ENCODE measurements at regions not wholly inside any gene's neighbourhood (a gene's known extent, or its start where the extent isn't known, plus 50 kb on each side); places are given as distances from the start of the nearest gene placed in this dataset.
A peak's percentile ranks its signal among the peaks of the same experiment; 100 is the strongest.
"Not testable (repeated sequence)": the region's sequence is repeated elsewhere in the genome, so short reads cannot be mapped to it uniquely, and the experiment has no call there.

DNA sequence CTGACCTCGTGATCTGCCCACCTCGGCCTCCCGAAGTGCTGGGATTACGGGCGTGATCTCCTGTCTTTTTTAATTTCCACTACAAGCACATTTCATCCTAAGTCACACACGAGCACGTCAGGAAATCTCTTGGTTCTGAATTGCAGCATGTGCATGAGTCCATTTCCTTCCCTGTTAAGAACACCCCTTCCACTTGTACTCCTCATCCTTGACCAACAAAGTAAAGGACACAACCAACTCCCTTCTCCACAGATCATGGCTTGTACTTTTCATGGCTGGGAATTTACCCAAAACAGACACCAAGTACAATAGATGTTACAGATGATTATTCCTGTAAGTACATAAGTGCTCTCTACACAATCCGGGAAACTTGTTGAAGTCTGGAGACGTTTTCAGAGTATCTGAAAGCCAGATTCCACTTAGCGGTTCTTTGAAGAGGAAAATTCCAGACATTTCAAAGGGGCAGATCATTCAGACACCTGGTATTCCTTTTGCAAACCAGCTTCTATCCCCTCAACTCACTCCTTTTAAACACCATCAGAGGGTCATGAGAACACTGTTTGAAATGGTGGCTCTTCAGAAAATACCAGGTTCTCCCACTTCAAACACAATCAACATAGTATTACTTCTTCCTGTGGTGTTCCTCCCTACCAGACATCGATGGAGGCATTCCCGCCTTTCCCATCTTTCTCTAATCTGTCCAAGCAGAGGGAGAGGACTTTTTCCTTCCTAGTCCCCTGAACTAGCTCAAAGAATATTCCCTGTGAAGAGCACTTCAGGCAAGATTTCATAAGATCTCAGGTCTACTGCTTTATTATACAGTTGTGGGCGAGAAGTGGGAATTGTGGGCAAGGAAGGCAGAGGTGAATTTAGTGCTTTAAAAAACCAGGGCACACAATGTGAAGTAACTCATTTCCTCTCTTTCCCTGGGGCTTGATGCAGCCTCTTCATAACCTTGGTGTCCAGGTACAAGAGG lies 80.1 kb upstream of the TSC22D2 start:
- no peak for DNase-seq

DNA sequence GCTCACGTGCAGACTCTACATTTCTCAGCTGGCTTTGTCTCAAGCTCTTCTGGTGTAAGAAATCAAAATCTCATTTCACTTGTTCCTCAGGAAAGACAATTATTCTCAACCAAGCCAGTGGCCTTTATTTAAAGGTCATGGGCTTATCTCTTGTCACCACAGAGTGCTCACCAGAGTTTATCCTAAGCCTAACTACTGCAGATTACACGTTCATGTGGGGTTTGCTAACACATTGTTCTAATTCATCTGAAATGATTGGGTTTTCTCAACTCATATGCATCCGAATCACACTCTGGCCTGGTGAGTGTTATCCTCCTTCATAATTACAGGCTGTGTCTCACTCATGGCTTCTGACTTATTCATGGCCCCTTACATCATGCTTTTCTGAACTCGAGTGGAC lies 83.3 kb upstream of the TSC22D2 start:
- DNase-seq, result no peak

DNA sequence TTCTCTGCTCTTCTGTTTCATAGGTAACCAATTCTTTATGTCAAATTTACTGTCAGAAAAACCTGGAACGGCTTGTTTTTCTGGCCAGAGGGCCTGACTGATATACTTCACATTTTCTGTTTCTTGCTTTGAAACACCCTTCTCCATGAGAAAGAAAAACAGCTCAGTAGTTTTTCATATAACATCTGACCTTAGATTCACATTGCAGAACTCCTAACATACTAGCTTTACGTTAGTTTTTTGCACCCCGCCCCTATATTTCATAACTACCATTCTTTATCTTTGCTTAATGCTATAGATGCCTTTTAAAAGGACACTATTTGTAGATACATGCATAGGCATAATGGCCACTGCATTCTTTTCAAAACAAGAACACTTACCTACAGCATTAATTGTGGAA lies 83.9 kb upstream of the TSC22D2 start:
- DNase-seq, result no peak

DNA sequence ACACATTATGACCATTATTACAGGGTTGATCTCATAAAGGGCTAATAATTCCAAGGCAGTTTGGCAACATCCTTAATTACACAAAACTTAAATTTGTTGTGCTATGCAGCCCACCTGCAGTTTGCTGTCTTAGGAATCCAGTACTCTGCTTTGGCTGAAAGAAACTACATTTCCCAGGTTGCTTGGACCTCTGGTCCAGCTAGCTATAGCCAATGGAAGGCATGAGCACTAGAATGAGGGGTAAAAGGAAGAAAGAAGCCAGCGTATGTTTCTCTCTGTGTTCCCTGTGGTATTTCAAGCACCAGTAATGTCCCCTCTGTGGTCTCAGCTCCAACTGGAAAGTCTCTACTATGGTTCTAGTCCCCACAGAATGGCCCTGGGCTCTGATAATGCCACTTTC lies 84.3 kb upstream of the TSC22D2 start:
- DNase-seq, result no peak

DNA sequence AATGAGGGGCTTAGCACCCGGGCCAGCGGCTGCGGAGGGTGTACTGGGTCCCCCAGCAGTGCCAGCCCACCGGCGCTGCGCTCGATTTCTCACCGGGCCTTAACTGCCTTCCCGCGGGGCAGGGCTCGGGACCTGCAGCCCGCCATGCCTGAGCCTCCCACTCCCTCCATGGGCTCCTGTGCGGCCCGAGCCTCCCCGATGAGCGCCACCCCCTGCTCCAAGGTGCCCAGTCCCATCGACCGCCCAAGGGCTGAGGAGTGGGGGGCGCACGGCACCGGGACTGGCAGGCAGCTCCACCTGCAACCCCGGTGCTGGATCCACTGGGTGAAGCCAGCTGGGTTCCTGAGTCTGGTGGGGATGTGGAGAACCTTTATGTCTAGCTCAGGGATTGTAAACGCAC lies 85.0 kb upstream of the TSC22D2 start:
- not testable (repeated sequence) for DNase-seq

DNA sequence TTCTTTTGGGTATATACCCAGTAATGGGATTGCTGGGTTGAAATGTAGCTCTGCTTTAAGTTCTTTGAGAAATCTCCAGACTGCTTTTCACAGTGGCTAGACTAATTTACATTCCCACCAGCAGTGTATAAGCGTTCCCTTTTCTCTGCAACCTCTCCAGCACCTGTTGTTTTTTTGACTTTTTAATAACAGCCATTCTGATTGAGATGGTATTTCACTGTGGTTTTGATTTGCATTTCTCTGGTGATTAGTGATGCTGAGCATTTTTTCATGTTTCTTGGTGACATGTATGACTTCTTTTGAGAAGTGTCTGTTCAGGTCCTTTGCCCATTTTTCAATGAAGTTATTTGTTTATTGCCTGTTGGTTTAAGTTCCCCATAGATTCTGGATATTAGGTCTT lies 87.1 kb upstream of the TSC22D2 start:
- not testable (repeated sequence) for DNase-seq

DNA sequence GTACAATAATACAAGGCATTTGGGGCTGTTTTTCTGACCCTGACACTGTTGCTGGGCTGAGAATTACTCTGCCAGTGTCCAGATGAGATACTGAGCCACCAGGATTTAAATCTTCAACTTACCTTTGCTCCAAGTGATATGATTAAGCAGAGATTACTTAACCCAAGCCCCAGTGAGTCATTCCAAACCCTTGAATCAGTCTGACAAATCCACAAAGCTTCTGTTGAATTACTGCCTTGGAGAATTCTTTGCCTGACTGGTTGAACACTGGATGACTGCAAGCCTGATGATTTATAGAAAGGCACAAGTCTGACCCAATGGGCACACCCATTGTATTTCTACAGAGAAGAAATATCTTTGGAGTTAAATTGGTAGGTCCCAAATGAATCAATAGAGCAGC lies 88.2 kb upstream of the TSC22D2 start:
- DNase-seq, result no peak

DNA sequence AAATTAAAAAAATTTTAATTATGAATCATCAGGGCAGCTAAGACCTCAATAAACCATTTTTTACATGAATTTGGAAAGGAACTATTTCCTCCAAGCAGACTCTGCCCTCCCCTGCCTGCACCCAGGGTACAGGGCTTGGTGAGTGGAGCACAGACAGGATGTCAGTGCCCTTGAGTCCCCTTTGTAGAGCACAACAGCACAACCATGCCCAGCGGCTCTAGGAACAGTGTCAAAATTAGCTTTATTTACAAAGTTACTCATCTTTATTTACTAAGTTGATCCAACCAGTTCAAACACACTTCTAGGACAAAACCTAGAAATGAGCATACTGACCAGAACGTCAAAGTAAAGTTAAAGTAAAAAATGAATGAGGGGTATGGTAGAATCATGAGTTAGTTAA lies 90.6 kb upstream of the TSC22D2 start:
- no peak for DNase-seq

DNA sequence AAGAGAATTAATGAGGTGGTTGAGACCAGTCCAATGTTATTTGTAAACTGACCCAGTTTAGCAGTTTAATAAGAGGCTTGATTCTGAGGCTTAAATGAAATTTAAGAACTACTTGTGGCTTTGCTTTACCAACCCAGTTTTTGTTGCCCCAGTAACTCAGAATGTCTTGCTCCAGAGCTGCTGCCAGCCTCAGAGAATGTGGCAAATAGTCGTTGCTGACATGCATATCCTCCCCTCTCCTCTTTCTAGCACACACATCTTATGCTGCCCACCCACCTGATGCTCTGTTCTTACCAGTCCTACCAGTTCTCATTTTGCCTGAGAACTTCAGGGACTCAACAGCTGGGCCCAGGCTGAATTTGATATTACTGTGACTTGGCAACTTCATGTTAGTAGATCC lies 92.4 kb upstream of the TSC22D2 start:
- no peak for DNase-seq

DNA sequence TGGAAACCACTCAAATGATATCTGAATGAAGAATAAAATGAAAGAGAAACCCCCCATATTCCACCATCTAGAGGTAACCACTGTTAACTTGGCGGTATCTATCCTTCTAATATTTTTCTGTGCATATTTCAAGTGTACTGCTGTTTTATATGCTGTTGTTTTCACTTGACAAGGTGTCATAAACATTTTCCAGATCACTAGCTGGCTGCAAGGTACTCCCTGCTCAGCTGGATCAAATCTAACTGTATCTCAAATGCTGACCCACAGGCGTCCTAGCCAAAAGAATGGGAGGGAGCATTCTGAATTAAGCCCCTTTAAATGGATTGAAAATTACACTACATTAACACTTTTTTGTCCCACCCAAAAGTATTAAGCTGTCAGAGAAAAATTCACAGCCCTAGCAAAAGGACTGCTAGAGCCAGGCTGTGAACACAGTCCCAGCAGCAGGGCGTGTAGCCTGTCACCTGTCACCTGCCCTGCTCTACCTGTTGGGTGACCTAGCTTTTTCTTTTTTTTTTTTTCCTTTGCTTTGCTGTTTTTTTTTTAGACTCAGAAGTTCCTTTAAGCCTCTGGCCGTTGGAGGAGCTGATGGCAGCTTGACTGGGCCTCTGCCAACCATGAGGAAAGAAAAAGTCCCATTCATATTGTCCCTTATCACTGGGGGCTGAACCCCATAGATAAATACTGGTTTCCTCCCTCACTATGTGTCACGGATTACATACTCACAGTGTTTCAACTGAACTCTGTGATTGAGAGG lies 93.7 kb upstream of the TSC22D2 start:
- no peak for DNase-seq

DNA sequence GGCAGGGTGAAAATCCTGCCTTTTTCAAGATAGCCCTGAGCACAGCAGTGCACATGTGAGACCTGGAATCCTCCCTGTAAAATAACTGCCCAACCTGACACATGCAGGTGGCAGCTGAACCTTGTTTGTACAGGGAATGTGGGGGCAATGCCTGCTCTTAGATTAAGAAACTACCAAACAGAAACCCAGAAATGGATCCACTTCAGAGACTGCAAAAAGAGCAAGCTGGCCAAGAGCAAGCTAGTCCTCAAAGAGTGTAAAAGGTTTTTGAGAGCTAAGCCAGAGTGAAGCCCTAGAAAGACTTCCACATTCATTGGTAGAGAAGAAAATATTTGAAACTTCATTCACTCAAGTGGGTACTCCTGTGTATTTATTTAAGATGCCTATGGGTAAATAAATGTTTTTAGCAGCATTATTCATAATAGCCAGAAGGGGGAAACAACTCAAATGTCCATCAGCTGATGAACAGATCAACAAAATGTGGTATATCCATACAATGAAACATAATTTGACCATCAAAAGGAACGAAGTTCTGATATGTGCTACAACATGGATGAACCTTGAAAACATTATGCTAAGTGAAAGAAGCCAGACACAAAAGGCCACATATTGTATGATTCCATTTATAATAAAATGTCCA lies 96.0 kb upstream of the TSC22D2 start:
- no peak for DNase-seq

DNA sequence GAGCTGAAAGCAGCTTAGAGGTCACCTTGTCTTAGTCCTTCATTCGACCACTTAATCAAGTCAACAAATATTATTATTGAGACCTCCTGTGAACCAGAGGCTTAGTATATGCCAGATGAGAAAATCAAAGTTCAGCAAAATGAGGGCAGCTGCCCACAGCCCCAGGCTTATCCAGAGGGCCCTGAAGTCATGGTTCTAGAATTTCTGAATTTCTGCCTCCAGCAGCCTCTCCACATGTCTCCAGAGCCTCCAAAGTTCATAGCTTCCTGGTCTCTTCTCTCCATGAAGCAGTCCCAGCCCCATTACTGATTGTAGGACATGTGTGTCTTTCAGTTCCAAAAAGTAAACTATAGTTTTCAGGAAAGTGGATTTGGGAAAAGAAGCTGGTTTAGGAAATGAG lies 96.9 kb upstream of the TSC22D2 start:
- no peak for DNase-seq

DNA sequence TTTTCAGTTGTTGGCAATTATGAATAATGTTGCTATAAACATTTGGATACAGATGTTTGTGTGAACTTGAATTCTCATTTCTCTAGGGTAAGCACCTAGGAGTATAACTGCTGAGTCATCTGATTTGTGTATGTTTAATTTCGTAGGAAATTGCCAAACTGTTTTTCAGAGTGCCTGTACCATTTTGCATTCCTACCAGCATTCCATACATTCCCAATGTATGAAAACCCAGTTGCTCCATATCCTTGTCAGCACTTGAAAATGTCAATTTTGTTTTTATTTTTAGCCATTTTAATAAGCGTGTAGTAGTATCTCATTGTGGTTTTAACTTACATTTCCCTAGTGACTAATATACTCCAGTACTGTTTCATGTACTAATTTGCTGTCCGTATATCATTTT lies 98.5 kb upstream of the TSC22D2 start:
- DNase-seq, result no peak

DNA sequence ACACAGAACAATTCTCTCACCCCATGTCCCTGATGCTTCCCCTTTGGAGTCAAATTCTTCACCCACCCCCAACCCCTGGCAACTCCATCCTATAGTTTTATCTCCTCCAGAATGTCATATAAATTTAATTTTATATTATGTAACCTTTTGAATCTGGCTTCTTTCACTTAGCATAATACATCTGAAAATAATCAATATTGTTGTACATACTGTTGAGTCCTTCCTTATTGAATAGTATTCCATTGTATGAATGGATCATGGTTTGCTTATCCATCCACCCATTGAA lies 98.9 kb upstream of the TSC22D2 start:
- no peak for DNase-seq

DNA sequence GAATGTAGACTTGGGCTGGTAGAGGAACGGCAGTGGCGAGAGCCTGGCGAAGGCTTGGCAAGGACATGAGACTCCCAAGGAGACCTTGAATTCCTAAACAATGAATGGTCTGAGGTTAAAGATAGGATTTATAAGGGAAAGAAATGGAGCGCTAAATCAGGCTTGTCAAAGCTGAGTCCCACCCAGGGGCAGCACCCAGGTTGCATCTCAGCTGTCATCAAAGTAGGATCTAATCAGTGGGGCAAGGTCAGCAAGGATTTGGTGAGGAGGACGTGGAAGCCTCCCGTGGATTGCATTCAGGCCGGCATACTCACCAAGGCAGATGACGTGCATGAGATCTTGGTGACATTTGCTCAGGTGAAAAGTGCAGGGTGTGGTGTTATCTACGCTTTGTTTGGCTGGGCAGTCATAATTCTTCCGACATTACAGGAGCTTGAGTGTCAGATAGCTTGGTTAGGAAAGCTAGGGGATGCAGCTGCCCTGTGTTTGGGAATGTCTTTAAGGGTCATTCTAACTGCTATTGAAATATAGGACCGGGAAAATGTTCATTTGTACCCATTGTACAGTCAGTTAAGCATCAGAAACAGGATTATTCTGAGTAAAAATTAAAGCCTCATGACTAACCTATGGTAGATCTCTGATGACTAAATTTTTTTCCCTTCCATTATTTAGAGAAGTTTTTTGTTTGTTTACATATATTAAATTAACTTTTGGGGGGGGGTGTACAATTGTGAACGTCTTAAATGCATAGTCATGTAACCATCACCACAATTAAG lies 99.4 kb upstream of the TSC22D2 start:
- DNase-seq, result no peak

DNA sequence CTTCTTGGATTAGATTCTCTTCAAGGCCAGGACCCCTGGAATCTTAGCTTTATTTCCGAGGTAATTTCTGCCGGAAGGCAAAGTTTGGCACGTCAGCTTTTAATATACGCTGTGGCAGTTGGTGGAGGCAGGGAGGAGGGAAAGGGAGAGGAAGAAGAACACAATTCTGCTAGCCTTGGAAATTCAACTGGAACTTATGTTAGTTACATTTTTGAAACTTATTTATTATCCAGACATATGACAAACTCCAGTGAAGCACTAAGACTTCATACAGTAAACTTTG lies 100.1 kb upstream of the TSC22D2 start:
- peak; percentile 56 for DNase-seq

DNA sequence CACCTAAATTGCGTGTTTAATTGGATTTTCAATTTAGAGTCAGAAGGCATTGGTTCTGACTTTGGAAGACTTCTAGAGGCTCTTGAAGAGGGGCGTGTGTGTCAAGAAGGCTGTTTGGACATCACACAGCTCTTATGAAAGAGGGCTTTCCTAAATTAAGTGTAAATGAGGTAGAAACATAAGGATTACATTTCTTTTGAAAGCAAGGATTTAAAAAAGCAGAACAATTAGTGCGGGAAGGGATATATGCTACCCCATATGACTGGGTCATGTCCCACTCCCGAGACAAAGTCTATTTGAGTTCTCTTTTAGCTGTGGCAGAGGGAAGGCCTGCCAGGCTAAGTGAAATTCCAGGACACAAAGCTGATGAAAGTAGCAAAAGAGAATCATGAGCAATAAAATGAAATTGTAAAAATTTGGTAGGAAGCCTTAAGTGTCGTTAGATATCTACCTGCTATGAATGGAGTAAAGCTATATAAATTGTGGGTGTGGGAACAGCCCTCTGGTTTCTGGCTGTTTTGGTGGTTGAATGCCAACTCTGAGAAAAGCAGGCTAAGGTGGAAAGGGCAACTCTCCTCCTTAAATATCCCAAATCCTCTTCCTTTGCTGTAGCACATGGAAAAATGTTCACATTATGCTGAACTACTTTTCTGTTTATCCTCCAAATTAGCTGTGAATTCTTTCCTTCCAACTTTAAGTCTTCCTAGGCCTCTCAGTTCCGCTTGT lies 100.6 kb upstream of the TSC22D2 start:
- no peak for DNase-seq

DNA sequence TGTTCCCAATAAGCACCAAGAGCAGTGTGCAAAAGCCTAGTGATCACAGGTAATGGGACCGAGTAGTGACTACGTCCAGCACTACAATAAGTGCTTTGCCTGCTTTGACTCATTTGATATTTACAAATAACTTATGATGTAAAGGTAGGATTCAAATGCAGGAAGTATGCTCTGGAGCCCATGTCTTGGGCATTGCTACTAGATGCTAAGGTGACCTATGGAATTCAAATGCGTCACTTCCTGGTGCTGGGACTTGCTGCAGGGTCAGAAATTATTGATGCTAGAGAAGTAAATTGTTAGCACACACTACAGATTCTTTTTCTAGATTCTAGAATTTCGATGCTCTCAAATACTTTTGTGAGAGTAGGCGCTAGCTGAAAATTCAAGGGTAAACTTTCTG lies 101.2 kb upstream of the TSC22D2 start:
- no peak for DNase-seq

DNA sequence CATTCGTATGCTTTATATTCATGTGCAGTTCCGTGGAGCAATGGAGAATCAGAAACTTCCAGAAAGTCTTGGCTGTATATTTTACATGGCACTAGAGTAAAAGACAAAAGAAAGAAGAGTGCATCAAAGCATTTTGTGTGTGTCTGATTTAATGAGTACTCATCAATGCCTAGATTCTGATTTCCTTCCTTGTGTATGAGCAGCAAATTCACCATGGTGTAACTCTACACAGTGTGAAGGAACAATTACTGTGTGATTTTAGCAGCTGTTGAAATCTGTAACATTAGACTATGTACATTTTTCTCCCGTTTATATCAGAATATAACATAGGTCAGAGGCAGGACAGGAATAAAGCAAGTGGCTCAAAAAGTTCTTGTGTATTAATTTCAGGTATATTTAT lies 102.0 kb upstream of the TSC22D2 start:
- no peak for DNase-seq

DNA sequence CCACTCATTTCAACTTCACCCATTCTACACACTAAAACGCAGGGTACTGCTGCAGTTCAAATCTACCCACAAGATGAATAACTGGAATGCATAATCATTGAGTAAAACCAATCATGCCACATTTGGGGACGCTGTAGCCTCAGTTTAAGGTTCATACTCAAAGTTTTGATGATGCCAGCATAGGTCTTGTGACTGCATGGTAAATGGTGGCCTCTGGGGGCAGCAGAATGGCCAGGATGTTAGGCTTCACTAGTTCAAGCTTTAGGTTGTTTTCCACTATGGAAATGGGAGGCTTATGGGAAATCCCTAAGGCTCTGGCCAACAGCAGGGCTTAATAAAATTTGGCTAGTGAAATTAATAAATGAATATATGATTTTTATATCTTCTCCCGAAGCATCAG lies 104.3 kb upstream of the TSC22D2 start:
- DNase-seq, result no peak

DNA sequence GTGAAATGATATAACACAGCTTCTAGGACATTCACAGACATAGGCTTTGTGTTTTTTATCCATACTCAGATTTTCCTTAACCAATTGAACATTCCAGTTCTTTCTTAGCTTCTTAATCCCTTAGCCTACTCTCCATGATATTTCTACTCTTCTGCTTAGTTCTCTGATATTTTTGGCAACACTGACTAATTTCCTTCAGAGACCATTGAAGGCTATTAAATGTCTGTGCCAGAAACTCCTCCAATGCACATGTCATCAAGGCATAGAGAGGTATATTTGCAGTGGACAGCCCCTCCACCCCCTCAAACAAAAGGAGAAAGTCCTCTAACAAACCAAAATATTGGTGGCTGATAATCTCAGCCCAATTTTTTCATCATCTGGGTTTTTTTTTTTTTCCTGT lies 105.9 kb upstream of the TSC22D2 start:
- no peak for DNase-seq

DNA sequence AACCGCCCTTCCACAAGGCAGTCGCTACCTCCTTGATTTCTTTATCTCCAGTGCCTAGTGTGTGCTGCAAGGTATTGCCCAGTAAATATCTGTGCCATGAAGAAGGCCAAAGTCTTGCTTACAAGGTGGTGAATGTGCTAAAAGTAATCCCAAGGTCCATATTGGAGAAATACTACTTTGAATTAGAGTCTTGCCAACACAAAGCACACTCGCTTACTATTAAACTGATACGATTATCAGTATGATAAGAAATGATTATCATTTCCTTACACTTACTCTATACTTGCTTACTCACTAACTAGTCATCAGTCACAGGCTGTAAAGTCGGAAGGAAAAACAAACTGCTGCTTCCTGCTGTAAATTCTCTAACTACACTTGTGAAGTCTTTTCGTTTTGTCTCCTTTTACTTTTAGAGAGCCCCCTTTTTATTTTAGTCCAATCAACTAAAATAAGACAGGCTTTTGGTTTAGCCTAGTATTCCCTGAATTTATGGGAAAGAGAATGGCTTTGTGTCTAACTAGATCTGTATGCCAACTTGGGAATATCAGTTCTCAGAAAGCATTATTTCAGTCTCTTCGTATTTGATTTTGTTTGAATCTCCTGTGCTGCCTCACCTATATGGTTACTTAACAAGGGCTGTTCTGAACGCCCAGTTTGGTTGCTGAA lies 107.1 kb upstream of the TSC22D2 start:
- no peak for DNase-seq

All from right forelimb (tissue), 1 donor.